SKM-1 (cell line): ENCODE measurements at regions not wholly inside any gene's neighbourhood (a gene's known extent, or its start where the extent isn't known, plus 50 kb on each side); places are given as distances from the start of the nearest gene placed in this dataset.
A peak's percentile ranks its signal among the peaks of the same experiment; 100 is the strongest.

Source experiments
- DNase-seq: peaks from one replicate; lab custom pipeline; 2025; ENCODE audit not compliant: unreplicated experiment; lab: John Stamatoyannopoulos, UW

DNA sequence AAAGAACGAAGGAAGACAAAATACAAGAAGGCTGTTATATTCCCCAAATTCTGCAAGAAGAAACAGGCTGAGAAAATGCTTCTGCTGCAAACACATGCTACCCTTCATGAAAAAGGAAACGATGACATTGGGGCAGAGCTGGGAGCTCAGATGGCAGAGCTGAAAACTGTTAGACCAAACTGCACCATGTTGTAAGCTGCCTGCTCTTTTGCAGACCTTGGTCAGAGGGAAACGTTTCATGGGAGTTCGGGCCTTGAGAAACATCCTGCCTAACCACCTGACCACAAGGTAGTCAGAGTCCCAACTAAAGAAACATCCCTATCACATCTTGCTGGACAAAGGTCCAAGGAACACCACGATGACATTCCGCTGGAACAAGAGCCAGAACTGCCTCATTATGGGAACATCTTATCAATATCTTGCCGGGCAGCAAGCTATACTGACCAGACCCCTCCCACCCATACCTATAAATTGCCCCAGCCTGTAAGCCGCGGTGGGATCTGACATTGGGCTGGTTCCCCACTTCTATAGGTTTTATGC is 110.7 kb upstream of the CTSC start:
- DNase-seq, result peak; percentile 29

DNA sequence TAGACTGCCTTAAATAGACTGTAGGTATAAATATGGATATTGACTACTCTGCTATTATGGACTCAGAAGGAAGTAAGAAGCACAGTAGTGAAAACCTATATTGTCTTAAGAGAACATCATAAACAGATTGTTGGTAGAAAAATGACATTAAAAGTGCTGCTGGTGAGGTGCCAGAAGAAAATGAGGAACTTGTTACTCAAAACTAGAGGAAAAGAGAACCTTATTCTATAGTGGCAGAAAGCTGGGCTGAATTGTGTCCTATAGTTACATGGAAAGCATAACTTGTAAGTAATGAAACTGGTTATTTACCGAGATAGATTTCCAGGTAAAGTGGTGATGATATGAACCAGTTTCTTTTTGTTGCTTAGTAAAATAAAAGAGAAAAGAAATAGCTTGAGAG is 109.7 kb upstream of the CTSC start:
- peak; percentile 18 for DNase-seq

DNA sequence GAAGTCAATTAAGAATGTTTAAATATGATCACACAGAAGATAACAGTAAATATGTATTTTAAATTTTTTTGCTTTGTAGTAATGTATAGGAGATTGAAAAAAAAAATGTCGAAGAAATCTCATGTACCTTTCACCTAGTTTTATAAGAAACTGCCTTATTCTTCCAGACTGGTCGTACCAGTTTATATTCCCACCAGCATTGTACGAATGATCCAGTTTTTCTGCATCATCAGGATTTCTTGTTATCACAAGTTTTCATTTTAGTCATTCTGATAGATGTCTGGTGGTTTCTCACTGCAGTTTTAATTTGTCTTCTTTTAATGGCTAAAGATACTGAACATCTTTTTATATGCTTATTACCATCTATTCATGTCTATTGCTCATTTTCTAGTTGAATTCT is 101.8 kb upstream of the CTSC start:
- DNase-seq, result no peak

DNA sequence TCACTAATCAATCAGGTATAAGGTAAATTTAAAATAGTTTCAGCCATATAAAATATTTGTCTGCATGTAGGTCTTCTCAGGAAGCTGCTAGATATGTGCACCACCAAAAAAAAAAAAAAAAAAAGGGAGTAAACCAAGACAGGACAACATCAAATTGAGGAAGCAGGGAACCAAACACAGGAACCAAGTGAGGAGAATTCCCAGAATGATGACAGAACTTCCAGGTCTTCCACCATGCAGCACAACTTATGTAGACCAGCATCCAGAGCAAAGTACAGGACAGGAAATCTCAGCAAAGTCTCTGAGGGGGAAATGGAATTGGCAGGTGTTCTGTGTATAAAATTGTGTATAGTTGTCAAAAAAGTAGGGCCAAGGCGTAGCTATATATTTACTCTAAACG is 101.2 kb upstream of the CTSC start:
- no peak for DNase-seq

DNA sequence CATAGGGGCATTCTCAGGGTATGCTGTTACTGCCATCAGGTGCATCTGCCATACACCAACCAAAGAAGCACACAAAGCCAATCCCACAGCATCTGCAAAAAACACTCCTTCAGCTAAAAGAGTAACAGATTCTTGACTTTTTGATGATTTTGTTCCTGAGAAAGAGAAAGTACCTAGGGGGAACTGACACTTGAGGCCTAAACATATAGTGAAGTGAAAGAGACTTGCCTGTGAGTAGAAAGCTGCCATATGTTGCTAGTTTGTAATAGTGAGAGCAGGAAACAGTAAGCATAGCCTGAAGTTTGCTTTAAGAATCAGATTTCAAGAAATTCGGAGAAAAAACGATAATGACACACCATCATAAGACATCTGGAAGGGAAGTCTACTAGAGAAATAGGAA is 97.9 kb upstream of the CTSC start:
- no peak for DNase-seq

DNA sequence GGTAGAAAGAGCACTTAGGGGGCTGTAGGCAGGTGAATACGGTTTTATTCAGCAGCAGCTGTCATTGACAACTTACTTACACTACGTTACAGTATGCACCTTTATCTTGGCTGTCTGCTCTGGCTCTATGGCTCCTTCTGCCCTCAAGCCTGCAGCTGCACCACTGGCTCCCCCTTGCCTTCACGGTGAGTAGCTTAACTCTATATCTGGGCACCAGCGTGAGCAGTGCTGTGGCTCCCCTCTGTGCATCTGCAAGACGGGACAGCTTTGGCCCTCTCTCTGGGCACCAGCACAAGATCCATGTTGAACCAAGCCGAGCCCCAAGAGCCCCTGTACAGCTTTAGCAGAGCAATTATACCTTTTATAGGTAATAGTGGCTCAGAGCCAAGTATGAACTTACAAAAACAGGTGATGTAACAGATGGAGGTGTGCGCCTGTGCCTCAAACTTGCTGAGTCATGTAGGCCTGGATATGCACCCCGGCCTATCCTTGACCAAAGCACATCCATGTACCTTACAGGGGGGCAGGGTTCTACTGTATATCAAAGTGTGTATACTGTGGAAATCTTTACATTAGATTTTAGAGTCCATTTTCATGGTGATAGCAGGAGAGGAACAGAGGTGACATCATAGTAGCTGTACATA is 96.9 kb upstream of the CTSC start:
- DNase-seq, result no peak

DNA sequence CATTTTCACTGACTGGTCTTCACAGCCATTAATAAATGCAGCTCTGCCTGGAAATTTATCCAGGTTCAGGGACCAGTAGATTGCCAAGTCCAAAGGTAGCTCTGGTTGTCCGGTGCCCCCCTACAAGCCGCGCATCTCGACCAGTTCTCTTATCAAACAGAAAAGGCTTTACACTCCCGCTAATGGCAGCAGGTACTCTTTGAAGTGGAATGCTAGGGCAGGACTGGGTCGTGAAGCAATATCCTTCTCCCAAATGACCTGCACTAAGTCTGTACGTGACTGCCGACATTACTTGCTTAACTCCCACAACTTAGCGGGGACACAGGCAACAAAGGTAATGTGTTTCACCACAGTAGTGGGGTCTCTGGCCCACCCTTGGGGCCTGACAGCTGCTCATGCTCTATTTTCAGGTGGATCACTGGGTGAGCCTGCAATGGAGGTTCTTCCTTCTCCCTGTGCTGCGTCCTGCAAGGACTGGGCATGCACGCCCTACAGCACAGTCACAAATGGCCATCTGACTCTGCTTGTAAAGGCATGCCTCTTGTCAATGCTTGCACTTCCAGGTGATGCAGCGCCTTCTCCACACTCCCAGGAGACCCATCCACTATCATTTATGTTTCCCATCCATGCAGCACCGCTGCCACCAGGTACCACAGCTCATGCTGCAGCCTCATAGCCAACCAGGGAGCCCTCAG is 96.1 kb upstream of the CTSC start:
- DNase-seq, result no peak

DNA sequence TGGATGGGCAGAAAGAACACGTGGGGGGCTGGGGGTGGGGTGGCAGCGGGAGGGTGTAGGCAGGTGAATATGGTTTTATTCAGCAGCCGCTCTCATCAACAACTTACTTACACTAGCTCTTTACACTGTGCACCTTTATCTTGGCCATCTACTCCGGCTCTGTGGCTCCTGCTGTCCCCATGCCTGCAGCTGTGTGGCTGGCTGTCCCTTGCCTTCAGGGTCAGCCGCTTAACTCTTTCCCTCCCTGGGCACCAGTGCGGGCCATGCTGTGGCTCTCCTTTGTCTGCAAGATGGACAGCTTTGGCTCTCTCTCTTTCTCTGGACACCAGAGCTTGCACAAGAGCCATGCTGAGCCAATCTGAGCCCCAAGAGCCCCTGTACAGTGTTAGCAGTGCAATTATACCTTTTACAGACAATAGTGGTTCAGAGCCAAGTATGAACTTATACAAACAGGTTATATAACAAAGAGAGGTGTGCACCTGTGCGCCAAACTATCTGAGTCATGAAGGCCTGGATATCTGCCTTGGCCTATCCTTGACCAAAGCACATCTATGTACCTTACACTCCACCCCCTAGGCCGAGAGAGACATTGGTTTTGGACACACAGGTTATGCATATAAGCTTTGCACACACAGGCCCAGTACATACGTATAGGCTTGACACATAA is 94.3 kb upstream of the CTSC start:
- no peak for DNase-seq

DNA sequence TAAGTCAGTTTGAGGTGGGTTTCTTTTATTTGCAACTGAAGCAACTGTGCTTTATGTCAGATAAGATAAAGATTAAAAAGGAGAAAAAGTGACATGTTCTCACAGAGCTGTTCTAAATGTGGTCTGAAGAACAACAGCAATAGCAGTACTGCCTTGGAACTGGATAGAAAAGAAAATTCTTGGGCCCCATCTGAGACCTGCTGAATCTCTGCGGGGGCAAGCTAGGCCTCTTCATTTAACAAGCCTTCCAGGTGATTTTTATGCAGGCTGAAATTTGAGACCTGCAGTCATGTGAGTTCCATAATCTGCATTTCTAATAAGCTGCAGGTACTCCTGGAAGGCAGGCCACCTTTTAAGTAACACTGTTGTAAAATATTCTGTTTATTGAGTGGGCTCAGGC is 91.4 kb upstream of the CTSC start:
- no peak for DNase-seq

DNA sequence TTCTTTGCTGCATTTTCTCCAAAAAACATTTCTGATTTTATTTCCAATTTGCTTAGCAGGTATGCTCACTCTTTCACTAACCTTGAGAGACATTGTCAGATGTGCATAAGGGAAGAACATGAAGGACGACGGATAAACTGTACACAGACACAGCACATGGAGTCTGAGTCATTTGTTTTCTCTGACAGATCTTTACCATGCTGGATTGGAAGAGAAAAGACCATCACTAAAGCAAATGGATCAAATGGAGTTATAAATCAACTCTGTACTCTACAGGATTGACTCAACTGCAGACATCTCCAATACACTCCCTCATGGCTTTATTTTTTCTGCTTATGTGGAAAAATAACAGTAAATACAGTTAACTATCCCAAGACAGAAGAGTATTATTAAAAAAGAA is 90.2 kb upstream of the CTSC start:
- DNase-seq, result no peak

DNA sequence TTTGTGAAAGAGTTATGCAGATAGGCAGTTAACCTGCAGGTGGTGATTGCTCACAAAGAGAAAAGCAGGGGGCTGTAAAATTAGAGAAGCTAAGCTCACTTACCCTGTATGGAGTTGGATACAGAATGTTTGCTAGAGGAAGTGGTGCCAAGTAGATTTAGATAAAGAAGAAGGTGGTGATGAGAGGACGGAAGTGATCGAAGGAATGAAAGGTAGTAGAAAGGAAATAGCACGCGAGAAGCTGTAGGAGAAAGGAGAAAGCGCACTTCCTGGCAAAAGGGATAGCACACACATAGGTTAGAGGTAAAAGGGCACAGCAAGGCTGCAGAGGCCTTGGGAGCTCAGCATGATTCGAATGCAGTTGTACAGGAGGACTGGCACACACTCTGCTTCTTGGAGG is 87.3 kb upstream of the CTSC start:
- no peak for DNase-seq

DNA sequence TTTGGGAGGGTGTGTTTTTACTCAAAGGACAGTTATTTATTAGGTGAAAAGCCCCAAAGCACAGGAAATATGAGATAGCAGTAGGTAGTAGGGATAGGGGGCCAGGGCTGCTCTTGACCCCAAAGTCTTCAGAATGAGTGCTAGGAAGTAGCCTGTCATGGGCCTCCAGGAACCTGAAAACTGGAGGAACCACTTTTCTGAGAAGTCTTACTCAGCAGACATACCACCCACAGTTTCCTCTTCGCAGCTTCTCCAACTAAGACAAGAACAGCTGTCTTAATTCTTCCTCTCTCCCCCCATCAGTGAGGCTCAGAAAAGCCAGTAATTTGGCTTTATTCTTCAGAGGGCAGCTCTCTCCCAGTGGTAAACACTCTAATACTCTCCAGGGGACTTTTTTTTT is 84.0 kb upstream of the CTSC start:
- DNase-seq, result peak; percentile 69

DNA sequence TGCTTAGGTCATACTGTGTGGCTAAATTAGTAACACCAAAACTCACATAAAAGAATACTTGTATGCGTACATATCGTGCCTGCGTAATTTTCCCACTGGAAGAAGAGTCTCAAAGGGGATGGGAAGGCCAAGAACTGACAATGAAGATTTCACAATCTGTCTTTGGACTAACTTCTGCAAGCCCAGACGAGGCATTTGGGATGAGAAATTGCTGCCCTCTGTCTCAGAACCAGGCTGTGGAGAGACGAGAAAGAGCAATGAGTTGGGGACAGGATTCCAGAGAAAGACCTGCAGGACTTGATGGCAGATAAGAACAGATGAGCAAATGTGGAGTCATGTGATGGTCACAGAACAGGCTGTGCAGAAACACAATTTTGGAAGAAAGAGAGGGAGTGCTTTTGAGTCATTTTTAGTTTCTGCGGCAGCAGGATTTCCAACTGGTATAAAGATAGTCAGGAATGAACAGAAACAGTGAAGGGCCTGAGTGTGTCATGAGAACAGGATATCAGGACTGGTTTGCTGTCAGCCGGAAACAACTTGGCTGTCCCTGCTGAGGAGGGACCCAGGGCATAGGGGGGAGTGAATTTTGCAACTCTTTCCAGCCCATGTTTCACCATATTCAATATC is 82.7 kb upstream of the CTSC start:
- no peak for DNase-seq

DNA sequence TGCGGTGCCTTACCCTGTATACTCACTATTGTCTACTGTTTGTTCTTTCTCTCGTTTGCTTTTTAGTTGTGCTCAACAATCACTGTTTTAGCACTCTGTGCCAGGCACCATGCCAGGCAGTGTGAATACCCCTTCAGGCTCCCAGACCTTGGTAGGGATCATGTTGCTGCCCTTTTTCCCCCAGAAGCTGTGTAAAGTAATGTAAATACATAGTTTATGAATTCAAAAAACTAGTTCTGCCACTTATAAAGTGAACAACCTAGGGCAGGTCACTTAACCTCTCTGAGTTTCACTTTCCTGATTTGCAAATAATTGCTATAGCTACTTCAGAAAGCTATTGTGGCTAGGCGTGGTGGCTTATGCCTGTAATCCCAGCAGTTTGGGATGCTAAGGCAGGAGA is 81.0 kb upstream of the CTSC start:
- no peak for DNase-seq

DNA sequence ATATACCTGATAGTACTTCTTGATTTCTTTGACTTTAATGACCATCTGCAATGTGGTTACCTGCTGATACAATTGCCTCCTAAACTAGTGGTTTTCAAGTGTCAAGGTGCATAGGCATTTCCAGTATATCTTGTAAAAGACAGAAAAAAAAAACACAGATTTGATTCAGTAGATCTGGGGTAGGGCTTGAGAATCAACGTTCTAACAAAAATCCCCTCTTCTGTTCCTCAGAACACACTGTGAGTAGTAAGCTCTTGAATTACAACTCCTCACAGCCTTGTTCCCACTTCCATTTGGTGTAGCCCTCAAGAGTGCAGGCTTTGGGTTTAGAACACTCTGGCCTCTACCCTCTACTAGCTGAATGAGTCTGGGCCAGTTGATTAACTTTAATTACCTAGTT is 78.0 kb upstream of the CTSC start:
- no peak for DNase-seq

DNA sequence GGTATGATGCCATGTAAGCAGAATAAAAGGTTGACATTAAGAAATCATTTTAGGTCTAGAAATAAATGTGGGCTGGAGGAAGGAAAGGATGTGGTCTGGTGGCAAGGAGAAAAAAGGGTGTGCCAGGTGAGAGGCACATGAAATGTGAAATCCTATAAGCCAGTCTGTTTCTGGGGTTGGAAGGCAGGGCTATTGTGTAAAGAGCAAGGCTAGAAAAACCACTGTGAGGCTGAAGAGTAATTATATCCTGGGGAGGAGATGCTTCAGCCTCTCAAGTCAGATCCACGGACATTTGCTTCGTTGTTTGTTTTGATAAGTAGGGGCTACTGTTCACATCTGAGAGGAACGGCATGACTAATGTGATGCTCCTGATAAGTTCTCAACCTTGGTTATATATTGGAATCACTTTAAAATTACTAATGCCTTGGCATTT is 77.5 kb upstream of the CTSC start:
- peak; percentile 44 for DNase-seq

DNA sequence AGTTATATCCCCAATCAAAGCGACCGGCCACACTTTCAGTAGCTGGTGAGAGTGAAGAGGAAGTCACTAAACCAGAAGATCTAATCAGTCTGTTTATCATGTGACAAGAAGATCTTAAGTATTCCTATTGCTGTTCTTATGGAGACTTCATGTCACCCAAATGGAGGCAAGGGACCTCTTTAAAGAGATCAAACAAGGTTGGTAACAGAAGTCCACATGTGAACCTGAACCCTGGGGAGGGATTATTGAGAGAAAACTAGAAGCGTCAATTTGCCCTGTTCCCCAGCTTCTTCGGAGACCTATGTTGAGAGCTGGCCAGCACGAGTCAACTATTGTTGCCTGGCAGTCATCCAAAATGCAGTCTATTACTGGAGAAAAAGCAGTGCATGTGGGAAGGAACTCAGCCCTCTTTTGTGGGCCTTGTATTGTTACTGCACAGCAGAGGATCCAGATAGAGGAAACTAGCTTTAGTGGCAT is 76.9 kb upstream of the CTSC start:
- DNase-seq, result peak; percentile 75

DNA sequence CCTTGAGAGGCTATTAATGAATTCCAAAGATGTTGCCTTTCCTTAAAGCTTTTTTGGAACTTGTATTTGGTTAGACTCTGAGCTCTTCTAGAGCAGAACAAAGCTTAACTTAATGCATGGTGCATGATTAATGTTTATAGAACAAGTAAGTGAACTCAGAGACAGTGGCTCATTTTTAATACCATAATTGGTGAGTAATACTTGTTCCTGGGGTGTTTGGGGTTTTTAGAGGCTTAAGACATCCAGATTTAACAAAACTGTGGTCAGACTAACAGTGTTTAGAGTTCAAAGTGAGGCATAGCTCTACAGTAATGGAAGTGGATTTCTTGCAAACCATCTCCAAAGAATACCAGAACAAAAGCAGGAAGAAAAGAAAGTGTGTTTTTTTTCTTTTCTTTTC is 73.7 kb upstream of the CTSC start:
- no peak for DNase-seq

DNA sequence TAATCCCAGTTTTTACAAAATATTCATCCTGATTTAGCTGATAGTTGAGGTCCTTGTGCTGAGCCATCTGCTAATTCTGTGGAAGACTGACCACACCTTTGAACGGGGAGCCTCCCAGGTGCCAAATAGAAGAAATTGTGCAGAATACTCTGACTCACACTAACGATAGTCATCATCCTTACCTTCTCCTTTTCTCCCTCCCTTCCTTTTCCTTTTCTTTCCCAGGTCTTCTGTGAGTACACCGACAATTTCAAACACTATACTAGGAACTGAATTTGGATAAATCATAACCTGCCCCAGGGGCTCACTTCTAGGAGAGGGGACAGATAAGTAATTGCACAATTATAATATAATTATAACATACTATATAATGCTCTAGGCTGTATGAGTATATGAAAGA is 73.1 kb upstream of the CTSC start:
- no peak for DNase-seq

DNA sequence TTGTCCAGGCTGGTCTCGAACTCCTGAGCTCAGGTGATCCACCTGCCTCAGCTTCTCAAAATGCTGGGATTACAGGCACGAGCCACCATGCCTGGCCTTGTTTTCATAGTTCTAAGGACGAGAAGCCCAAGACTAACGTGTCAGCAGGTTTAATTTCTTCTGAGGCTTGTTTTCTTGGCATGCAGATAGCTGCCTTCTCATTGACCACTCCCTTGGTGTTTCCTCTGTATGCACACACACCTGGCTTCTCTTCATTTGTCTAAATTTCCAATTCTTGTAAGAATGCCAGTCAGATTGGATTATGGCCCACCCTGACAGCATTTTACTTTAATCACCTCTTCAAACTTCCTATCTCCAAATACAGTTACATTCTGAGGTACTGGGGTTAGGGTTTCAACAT is 72.5 kb upstream of the CTSC start:
- no peak for DNase-seq

DNA sequence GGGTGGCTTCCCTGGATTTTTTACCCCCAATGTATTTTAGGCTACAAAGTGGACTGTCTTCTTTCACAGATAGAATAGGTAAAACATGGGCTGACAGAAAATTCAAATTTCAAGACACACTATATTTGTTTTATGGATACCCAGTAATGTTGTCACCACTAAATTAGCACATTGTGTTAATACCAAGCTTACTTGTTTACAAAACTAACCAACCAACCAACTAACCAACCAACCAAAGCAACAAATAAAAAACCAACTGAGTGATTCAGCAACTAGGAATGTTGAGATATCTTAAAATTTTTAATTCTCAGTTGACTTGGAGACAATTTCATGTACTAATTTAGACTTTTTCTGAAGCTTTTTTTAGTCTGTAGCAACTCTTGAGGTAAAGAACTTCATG is 69.3 kb upstream of the CTSC start:
- DNase-seq, result no peak

DNA sequence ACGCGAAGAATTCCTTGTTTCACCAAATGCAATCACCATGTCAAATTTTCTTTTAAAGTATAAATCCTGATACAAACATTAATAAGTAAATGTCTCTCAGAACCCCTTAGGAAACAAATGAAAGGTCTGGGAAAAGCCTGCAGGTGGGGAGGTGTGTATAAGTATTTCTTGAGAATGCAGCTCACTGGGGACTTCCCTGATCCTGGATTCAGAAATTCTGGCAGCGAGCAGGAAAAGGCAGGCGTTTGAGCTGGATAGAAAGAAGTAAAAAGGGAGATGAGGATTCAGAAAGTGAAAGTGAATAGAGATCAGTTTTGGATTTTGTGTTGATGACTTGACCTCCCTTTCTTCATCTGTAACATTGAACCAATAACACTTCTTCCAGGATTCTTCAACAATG is 68.3 kb upstream of the CTSC start:
- no peak for DNase-seq
